Fibroblast of lung (primary cell): ENCODE measurements at regions not wholly inside any gene's neighbourhood (a gene's known extent, or its start where the extent isn't known, plus 50 kb on each side); places are given as distances from the start of the nearest gene placed in this dataset.

Source experiments
- DNase-seq, 2 donors: peaks; one replicate each; pipeline versions ENCODE4 v3.0.0 to v3.0.0-alpha.2; 2010; ENCODE audit warnings: low read depth in 2 of 2
- H2AFZ ChIP-seq: 2 replicates; pipeline ENCODE4 v1.5.1; 2012; ENCODE audit warnings: low read length, control low read depth, inconsistent platforms
- H3K27ac ChIP-seq: 2 replicates; pipeline ENCODE4 v1.5.1; 2011; ENCODE audit warnings: low read length, control low read depth; ENCODE audit not compliant: insufficient read depth
- H3K27me3 ChIP-seq: 2 replicates; pipeline ENCODE4 v1.5.1; 2011; ENCODE audit warnings: mild to moderate bottlenecking, low read length; ENCODE audit not compliant: control insufficient read depth, insufficient read depth
- H3K36me3 ChIP-seq: 2 replicates; pipeline ENCODE4 v1.5.1; 2011; ENCODE audit warnings: low read length; ENCODE audit not compliant: control insufficient read depth, insufficient read depth
- H3K4me1 ChIP-seq: 2 replicates; pipeline ENCODE4 v1.5.1; 2011; ENCODE audit warnings: low read length; ENCODE audit not compliant: control insufficient read depth, insufficient read depth; ENCODE audit errors: extremely low read depth
- H3K4me2 ChIP-seq: 2 replicates; pipeline ENCODE4 v1.5.1; 2011; ENCODE audit warnings: low read length, control low read depth; ENCODE audit not compliant: insufficient read depth; ENCODE audit errors: extremely low read depth
- H3K4me3 ChIP-seq, 4 experiments: fragments of 200-600 bp in 1 of 4; sonication (generic) in 1 of 4; replicated peaks in 1 of 4; 2 replicates each; pipeline ENCODE4 v1.5.1; 2011 to 2016; ENCODE audit warnings: low read length in 4 of 4, low read depth in 3 of 4, mild to moderate bottlenecking in 3 of 4, control low read depth in 2 of 4, inconsistent platforms in 1 of 4, mixed read lengths in 1 of 4; ENCODE audit not compliant: insufficient read depth in 1 of 4; ENCODE audit errors: control extremely low read depth in 1 of 4
- H3K79me2 ChIP-seq: 2 replicates; pipeline ENCODE4 v1.5.1; 2012; ENCODE audit warnings: mild to moderate bottlenecking, low read length, inconsistent platforms; ENCODE audit not compliant: control insufficient read depth, insufficient read depth
- H3K9ac ChIP-seq: 2 replicates; pipeline ENCODE4 v1.5.1; 2011; ENCODE audit warnings: mild to moderate bottlenecking, low read length, control low read depth; ENCODE audit not compliant: insufficient read depth
- H3K9me3 ChIP-seq: 2 replicates; pipeline ENCODE4 v1.5.1; 2012; ENCODE audit warnings: low read depth, low read length; ENCODE audit not compliant: control insufficient read depth, insufficient read depth
- H4K20me1 ChIP-seq: 2 replicates; pipeline ENCODE4 v1.5.1; 2011; ENCODE audit warnings: low read length; ENCODE audit not compliant: control insufficient read depth, insufficient read depth; ENCODE audit errors: extremely low read depth
- EZH2 ChIP-seq: IDR thresholded peaks from 2 replicates; pipeline ENCODE4 v1.5.1; 2012; ENCODE audit warnings: low read length, control low read depth, mild to moderate bottlenecking; ENCODE audit errors: missing control alignments
- TF ChIP-seq, protein P1 (sequence below), 2 donors: IDR thresholded peaks in 1 of 2; conservative IDR thresholded peaks in 1 of 2; 1 replicate in 1 of 2; 2 replicates in 1 of 2; pipeline ENCODE4 v1.5.1; 2011 to 2012; ENCODE audit warnings: low read length in 2 of 2, control low read depth in 1 of 2, inconsistent platforms in 1 of 2, low read depth in 1 of 2, mild to moderate bottlenecking in 1 of 2

DNA sequence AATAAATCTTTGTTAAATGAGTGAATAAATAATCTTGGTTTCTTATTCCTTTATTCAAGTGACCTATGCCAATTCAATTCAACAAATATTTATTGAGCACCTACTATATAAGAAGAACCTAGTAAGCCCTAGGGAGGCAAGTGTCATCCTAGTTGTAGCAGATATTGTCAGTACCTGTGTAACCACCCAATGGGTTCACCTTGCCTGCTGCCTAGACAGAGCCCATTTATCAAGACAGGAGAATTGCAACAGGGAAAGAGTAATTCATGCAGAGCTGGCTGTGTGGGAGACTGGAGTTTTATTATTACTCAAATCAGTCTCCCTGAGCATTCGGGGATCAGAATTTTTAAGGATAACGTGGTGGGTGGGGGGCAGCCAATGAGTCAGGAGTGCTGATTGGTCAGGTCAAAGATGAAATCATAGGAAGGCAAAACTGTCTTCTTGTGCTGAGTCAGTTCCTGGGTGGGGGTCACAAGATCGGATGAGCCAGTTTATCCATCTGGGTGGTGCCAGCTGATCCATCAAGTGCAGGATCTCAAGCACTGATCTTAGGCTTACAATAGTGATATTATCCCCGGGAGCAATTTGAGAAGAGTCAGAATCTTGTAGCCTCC, 53.8 kb upstream of the KCNA3 start:
- no peak overlapping the region for H3K27ac ChIP-seq
- H2AFZ ChIP-seq: no peak overlapping the region
- H3K9me3 ChIP-seq: no peaks in the 10 kb centered on the region
- no peak overlapping the region for H3K4me3 ChIP-seq
- H3K79me2 ChIP-seq: no peaks in the 10 kb centered on the region
- no peaks in the 10 kb centered on the region for H4K20me1 ChIP-seq
- no peaks in the 10 kb centered on the region for H3K4me1 ChIP-seq
- H3K27me3 ChIP-seq: peaks cover 2% of the 10 kb centered on the region
- no peak for TF ChIP-seq EZH2
- no peak overlapping the region for H3K9ac ChIP-seq
- DNase-seq: no peak
- no peaks in the 10 kb centered on the region for H3K36me3 ChIP-seq
- H3K4me2 ChIP-seq: no peak overlapping the region

DNA sequence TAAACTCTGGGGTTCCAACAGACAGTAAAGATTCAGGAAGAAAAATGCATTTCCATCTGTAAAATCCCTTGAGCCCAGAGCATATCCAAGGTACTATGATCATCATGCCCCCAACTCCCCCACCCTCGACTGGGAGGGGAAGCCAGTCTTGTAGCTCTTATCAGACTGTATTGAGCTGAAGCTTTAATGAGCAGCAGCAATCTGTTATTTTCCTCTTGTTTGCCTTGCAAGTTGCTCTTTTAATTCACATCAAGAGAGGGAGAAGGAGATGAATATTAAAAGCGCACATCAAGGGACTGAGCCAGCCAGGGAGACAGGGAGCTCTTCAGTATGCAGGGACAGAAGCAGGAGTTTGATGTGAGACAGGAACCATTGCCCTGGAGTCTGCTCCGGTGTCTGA, 52.5 kb upstream of the KCNA3 start:
- peaks cover 2% of the 10 kb centered on the region for H3K27me3 ChIP-seq
- H3K79me2 ChIP-seq: no peaks in the 10 kb centered on the region
- H2AFZ ChIP-seq: no peak overlapping the region
- H3K9ac ChIP-seq: no peak overlapping the region
- TF ChIP-seq, protein P1, sequence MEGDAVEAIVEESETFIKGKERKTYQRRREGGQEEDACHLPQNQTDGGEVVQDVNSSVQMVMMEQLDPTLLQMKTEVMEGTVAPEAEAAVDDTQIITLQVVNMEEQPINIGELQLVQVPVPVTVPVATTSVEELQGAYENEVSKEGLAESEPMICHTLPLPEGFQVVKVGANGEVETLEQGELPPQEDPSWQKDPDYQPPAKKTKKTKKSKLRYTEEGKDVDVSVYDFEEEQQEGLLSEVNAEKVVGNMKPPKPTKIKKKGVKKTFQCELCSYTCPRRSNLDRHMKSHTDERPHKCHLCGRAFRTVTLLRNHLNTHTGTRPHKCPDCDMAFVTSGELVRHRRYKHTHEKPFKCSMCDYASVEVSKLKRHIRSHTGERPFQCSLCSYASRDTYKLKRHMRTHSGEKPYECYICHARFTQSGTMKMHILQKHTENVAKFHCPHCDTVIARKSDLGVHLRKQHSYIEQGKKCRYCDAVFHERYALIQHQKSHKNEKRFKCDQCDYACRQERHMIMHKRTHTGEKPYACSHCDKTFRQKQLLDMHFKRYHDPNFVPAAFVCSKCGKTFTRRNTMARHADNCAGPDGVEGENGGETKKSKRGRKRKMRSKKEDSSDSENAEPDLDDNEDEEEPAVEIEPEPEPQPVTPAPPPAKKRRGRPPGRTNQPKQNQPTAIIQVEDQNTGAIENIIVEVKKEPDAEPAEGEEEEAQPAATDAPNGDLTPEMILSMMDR (conservative IDR thresholded peaks at IDR 0.05 in 1 of 2, IDR thresholded peaks at IDR 0.05 in 1 of 2; ENCODE audit: low read depth in 1 of 2, low read length in 2 of 2): no peak
- TF ChIP-seq EZH2: no peak
- no peak for DNase-seq
- no peaks in the 10 kb centered on the region for H3K9me3 ChIP-seq
- H3K27ac ChIP-seq: no peak overlapping the region
- H3K4me3 ChIP-seq: no peak overlapping the region
- H4K20me1 ChIP-seq: no peaks in the 10 kb centered on the region
- H3K36me3 ChIP-seq: no peaks in the 10 kb centered on the region
- H3K4me1 ChIP-seq: no peaks in the 10 kb centered on the region
- no peak overlapping the region for H3K4me2 ChIP-seq

DNA sequence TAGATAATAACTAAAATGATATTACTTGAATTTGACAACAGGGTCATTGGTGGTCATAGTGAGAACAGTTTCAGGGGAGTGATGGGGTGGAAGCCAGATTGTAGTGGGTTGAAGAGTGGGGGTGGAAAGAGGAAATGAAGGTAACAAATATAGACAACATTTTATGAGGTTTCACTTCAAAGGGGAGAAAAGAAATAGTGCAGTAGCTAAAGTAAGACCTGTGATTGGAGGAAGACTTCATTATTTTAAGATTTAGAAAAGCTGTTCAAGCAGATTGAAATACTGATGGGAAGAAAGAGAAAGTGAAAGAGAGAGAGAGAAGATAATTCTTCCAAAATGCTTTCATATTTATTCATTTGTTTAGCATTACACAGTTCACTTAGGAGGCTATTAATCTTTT, 52.0 kb upstream of the KCNA3 start:
- Histone ChIP-seq H3K36me3 (no peaks in the 10 kb centered on the region), H3K9me3 (no peaks in the 10 kb centered on the region), H3K9ac (no peak overlapping the region), H3K4me1 (no peaks in the 10 kb centered on the region), H3K4me3 (no peak overlapping the region), H3K27me3 (peaks cover 2% of the 10 kb centered on the region), H3K79me2 (no peaks in the 10 kb centered on the region), H3K27ac (no peak overlapping the region), H2AFZ (no peak overlapping the region), H3K4me2 (no peak overlapping the region), H4K20me1 (no peaks in the 10 kb centered on the region)
- no peak for TF ChIP-seq EZH2
- TF ChIP-seq, protein P1 (conservative IDR thresholded peaks at IDR 0.05 in 1 of 2, IDR thresholded peaks at IDR 0.05 in 1 of 2; ENCODE audit: low read depth in 1 of 2, low read length in 2 of 2): no peak
- no peak for DNase-seq
